ENCODE measurements at regions not wholly inside any gene's neighbourhood (a gene's known extent, or its start where the extent isn't known, plus 50 kb on each side); places are given as distances from the start of the nearest gene placed in this dataset.

DNA sequence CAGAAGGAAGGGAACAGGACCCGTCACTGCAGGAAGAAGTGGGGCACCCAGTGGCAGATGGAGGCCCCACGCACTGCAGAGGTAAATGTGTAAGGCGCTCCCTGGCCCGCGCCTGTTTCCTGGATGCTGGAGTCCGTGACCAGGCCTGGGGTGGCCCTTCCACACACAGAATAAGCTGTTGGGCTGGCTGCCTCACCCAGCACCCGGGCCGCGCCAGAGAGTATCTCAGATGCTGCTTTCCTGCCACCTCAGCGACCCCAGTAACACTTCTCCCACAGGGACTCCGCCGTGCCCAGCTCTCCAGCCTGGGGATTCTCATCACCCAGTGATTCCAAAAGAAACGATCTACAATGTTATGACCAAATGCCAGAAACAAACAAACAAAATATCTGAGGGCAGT is 1993.1 kb downstream of the TP53TG3F start:
- in situ Hi-C loops (cut with HindIII; ENCODE audit: low sequenced_read_pairs): no loop called here

DNA sequence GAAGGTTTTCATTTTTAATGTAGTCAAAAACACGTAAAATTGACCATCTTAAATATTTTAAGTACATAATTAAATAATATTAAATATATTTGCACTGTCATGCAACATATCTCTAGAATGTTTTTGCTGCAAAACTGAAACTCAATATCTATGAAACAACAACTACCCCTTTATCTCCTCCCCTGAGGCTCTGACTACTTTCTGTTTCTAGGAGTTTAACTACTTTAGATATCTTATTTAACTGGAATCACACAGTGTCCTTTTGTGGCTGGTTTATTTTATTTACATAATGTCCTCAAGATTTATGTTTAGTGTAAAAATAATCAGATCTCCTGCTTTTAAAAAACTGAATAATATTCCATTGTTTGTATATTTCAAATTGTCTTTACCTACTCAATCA is 2003.9 kb downstream of the TP53TG3F start:
- in situ Hi-C loops (cut with HindIII; ENCODE audit: low sequenced_read_pairs): no loop called here

DNA sequence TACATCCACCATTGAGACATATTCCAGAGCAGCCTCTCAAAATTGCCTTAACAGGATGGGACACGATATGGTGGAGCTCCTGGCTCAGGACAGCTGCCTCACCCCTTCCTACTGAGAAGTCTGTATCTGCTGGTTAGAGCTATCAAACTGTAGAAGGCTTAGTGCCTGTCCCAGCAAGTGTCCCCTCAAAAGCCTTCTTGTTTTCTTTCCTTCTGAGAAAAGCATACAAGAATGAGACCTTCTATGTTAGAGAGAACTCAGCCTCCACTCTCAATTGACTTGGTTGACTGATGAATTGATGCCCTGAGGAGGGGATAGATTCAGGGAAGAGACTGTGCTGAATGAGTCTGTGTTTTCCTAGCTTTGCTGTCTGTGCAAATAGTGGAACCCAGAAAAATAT is 2020.9 kb downstream of the TP53TG3F start:
- in situ Hi-C loops (cut with HindIII; ENCODE audit: low sequenced_read_pairs): no loop called here

DNA sequence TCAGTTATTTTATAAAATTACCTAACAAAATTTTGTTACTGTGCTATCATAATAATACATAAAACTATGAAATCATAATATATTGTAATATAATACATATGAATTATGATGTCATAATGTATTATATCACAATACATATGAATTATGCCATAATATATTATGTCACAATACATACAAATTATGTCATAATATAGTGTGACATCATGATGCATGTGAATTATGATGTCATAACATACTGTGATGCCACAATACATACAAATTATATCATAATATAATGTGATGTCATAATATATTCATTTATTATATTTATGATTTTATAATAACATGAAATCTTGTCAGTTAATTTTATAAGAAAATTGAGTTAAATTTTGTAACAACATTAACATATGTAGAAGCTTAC is 2021.6 kb downstream of the TP53TG3F start:
- in situ Hi-C loops (cut with HindIII; ENCODE audit: low sequenced_read_pairs): no loop called here

DNA sequence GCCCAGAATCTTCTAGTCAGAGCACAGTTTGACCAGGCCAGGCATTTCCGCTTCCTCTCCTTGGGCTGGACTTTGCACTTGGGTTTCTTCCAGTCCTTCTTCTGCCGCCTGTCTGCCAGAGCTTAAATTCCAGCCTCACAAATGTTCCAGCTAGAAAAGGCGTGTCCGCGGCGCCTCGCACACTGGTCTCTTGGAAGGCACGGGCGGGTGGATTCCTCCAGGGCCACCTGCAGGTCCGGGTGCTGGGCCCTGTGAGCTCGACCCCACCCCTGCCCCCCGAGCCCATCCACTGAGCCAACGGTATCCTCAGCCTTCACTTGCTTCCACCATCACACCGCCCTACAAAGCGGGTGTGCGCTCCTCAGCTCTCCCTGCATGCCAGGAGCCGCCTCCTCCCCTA is 2026.5 kb downstream of the TP53TG3F start:
- in situ Hi-C loops (cut with HindIII; ENCODE audit: low sequenced_read_pairs): no loop called here

DNA sequence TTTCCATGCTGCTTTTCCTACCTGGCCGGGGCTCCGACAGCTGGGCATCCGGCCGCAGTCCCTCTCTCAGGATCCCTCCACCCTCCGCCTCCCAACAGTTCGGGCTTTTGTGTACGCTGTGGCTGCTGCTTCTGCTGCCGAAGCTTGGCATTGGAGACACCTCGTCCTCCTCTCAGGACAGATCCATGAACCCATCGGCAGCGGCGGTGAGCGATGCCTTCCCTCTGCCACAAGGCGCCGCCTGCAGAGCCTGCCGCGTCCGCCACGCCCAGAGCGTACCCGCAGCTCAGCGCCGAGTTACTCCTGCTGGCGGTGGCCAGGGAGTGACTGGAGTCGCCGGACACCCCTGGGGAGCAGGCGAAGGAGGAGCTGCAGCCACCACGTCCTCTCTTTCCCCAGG is 2032.8 kb downstream of the TP53TG3F start:
- in situ Hi-C loops (cut with HindIII; ENCODE audit: low sequenced_read_pairs): no loop called here

DNA sequence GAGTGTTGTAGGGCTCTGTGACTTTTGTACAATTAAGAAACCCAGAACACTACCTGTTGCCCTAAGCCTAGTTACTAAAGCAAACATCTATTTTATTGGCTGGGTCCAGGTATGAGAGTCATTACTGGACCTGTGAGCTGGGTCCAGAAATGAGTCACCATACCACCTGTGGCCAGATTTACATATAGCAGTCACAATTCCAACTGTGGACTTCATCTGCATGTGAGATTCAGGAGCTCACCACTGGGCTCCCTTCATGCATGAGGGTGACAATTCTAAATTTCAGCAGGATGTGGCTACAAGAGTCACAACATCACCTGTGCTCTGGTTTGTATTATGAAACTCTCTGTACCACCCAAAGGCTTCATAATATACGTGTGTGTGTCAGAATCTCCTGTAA is 2038.0 kb downstream of the TP53TG3F start:
- in situ Hi-C loops (cut with HindIII; ENCODE audit: low sequenced_read_pairs): no loop called here

DNA sequence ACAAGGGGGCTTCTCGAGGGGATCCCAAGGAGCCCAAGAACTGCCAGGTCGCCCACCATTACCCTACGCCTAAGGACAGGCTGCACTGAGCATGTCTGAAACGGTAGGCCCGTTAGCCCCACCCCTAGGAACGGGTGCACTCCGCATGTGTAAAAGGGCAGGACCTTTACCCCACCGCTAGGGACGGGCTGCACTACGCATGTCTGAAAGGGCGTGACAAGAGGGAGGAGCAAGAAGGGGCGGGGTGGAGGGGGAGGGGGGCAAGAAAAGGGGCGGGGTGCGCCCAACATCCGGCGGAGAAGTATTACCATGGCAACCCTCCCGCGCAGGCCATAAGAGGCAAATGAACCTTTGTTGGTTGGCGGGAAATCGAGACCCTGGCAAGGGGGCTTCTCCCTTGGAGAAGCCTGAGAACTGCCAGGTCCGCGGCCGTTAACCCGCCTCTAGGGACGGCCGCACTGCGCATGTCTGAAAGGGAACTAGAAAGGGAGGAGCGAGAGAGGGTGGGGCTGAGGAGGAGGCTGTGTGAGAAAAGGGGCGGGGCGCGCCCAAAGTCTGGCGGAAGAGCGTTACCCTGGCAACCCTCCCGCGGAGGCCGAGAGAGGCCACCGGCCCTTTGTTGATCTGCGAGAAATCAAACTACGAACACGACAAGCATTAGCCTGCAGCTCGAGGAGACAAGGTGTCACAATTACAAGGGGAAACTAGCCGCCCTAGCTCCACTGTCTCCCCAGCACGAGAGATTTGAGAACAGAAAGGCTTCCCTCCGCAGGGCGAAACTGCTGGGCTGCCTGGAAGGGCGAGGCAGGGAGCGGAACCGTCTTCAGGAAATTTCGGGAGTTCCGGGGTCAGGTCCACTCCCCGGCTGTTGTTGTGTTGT is 2046.8 kb downstream of the TP53TG3F start:
- in situ Hi-C loops (cut with HindIII; ENCODE audit: low sequenced_read_pairs): loop anchor here (25.0 kb wide), 1 partner anchor 169 kb away; no protein-coding TSS in a partner anchor

DNA sequence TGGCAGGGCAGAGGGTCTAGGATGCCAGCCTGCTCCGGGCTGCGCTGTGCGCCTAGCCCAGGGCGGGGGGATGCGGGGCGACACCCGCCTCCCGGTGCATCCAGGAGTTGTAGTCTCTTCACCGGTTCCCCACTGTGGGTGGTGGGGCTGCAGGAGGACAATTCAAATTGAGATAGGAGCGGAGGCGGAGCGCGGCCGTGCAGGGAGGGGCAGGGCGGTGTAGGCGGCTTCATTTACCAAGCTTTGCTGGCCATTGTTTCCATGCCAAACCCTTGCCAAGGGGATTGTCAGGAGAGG is 2047.4 kb downstream of the TP53TG3F start:
- in situ Hi-C loops (cut with HindIII; ENCODE audit: low sequenced_read_pairs): loop anchor here (25.0 kb wide), 1 partner anchor 170 kb away; no protein-coding TSS in a partner anchor

DNA sequence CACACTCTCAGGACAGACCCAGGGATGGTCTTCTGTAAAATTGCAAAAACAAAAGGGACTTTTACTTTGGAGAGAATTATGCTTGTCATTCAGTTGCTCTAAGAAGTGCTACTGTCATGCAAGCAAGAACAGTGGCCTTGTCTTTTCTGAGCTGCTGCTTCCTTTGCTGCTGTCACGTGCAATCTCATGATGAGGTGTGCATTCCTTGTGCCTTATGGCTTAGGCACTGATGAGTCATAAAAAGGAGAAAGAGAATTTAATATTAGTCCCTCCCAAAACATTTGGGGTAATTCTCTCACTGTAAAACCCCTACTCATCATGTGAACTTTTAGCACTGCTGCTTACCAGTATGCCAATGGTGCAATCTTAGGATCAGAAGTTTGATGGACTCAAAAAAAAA is 2051.3 kb downstream of the TP53TG3F start:
- in situ Hi-C loops (cut with HindIII; ENCODE audit: low sequenced_read_pairs): loop anchor here (25.0 kb wide), 1 partner anchor 173 kb away; no protein-coding TSS in a partner anchor

DNA sequence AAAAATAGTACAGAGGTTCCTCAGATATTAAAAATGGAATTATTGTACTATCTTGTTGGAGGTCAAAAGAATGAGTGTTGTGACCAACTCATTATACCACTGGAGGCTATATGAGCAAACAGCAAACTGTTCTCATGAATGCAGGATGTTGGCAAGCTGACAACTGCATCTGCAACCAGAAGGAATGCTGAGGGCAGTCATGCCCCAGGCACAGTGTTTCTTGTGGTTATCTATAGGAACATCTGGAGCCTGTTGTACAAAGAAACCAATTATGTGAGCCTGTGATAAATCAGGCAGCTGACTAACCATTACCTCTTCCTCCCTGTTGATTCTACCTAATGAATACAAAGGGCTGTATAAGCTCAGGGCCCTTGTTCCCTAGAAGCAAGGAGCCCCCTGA is 2057.1 kb downstream of the TP53TG3F start:
- in situ Hi-C loops (cut with HindIII; ENCODE audit: low sequenced_read_pairs): loop anchor here (25.0 kb wide), 1 partner anchor 179 kb away; no protein-coding TSS in a partner anchor

DNA sequence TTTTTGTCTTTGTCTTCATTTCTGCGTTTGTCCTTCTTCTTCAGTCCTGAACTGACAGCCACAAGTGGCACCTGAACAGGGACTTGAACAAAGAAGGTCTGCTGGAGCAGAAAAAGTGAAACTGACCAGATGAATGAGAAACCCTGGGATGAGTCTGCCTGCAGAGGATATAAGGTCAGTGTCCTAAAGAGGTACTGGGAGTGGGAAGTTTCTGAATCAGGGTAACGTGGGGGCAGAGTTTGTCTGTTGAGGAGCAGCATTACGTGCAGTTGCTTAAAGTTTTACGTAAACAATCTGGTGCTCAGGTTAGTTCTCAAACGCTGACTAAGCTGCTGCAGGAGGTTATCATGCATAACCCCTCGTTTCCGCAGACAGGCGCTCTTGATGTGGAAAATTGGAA is 2057.6 kb downstream of the TP53TG3F start:
- in situ Hi-C loops (cut with HindIII; ENCODE audit: low sequenced_read_pairs): loop anchor here (25.0 kb wide), 1 partner anchor 180 kb away; no protein-coding TSS in a partner anchor

DNA sequence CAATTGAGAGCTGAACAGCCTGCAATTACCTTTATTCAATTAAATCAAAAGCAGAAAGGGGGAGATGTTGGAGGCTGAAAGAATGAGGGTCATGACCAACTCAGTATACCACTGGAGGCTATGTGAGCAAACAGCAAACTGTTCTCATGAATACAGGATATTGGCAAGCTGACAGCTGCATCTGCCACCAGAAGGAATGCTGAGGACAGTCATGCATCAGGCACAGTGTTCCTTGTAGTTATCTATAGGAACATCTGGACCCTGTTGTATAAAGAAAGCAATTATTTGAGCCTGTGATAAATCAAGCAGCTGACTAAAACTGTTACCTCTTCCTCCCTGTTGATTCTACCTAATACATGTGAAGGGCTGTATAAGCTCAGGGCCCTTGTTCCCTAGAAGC is 2064.6 kb downstream of the TP53TG3F start:
- in situ Hi-C loops (cut with HindIII; ENCODE audit: low sequenced_read_pairs): loop anchor here (25.0 kb wide), 1 partner anchor 187 kb away; no protein-coding TSS in a partner anchor

DNA sequence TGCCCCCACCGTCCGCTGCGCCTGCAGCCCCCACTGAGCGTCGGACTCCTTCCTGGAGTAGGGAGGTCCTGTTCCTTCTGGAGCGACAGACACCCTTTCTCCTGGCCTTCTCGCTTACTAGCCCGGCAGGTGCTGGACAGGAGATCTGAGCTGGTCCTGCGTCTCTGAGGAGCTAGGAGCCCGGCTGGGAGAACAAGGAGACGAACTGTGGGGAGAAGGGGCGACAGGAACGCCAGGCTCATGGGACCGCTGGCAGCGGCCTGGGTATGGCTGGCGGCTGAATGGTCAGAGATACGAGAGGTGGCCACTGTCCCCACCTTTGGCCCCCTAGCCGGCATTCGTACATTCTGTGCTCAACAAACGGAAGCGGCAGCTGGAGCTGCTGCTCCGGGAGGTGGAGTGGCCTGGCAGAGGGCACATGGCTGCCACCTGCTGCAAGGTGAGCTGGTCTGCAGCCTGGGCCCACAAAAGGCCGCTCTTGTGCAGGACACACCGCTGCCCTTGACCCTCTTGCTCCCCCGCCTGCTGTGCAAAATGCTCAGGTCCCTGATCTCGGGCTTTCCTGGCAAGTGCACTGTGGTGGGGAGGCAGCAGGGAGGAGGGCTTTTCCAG is 2066.7 kb downstream of the TP53TG3F start:
- in situ Hi-C loops (cut with HindIII; ENCODE audit: low sequenced_read_pairs): no loop called here

DNA sequence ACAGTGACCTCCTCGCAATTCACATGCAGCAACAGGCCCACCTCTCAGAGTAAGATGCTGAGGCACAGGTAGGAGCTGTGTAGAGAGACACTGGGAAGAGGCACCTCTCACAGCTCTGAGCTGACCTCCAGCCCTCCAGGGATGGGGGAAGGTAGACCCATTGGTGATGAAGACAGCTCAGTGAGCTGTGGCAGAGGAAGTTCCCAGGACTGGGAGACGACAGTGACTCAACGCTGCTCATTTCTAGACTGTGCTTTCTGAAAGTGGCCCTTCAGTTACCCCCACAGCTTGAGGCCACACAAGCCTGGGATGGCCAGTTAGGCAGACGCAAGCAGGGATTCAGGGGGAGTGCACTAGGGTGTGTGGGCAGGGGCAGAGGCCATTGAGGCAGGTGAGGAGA is 2073.2 kb downstream of the TP53TG3F start:
- in situ Hi-C loops (cut with HindIII; ENCODE audit: low sequenced_read_pairs): no loop called here

DNA sequence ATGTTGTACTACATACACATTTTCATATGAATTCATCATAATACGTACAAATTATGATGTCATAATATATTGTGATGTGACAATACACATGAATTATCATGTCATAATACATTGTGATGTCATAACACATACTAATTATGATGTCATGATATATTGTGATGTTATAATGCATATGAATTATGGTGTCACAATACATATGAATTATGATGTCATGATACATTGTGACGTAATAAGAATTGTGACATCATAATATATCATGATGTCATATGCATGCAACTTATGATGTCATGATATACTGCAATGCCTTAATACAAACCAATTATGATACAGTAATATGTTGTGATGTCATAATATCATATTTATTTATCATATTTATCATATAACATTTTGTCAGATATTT is 2074.3 kb downstream of the TP53TG3F start:
- in situ Hi-C loops (cut with HindIII; ENCODE audit: low sequenced_read_pairs): no loop called here

DNA sequence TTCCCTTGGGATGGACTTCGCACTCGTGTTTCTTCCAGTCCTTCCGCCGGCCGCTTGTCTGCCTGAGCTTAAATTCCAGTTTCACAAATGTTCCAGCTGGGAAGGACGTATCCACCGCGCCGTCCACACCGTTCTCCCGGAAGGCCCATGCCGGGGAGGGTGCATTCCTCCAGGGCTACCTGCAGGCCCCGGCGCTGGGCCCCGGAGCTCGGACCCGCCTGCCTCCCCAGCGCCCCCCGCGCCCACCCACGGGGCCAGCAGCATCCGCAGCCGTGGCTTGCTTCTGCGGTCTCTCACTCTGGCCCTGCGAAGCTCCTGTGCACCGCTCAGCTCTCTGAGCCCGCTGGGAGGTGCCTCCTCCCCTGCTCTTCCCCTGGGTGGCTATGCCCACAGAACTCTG is 2084.1 kb downstream of the TP53TG3F start:
- in situ Hi-C loops (cut with HindIII; ENCODE audit: low sequenced_read_pairs): no loop called here

DNA sequence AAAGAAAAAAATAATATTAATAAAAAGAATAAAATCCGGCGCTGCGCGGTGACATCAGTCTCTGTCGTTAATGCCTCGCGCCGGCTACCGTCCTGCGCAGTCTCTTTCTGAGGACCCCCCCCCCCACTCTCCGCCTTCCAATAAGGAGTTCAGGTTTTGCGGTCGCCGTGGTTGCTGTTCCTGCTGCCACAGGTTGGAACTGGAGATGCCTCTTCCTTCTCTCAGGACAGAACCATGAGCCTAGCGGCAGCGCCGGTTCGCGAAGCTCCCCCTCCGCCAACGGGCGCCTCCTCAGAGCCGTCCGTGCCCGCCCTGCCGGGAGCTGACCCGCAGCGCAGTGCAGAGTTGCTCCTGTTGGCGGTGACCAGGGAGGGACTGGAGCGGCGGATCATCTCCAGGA is 2093.4 kb downstream of the TP53TG3F start:
- in situ Hi-C loops (cut with HindIII; ENCODE audit: low sequenced_read_pairs): no loop called here

DNA sequence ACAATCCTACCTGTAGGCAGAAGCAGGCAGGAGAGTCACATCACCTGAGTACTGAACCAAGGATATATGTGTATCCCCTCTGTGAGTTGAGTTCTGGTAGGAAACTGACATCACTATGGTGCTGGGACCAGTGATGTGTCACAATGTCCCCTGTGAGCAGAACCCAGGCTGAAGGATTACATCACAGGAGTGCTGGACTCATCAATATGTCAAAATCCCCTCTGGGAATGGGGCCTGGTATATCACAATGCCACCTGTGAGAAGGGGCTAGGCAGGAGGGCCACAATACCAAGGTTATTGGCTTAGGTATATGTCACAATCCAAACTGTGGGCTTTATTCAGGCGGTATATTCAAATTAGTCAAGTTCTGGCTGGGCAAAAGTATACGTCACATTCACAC is 2098.3 kb downstream of the TP53TG3F start:
- in situ Hi-C loops (cut with HindIII; ENCODE audit: low sequenced_read_pairs): no loop called here

DNA sequence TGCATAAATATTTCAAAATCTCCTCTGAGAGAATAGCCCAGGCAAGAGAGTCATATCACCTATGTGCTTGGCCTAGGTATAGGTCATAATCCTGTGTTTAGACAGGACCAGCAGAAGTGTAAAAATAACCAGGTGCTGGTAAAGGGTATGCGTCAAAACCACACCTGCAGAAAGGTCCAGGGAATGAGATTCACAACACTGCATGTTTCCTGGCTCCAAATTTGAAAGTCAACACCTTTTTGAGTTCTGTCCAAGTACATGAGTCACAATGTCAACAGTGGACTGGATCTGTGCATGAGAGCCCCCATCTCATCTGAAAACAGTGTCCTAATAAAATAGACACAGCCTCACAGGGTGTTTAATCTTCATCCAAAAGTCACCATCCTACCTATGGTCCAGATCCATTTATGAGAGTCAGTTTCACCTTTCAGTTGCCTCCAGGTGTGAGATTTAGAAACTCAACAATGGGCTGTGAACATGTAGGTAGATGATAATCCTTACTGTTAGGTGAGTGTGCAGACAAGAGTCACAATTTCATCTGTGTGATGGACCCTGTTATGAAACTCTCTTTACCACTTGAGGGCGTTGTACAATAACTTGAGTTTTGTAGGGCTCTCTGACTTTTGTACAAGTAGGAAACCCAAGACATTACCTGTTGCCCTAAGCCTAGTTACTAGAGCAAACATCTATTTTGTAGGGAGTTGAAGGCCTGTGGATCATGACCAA is 2100.7 kb downstream of the TP53TG3F start:
- in situ Hi-C loops (cut with HindIII; ENCODE audit: low sequenced_read_pairs): no loop called here

DNA sequence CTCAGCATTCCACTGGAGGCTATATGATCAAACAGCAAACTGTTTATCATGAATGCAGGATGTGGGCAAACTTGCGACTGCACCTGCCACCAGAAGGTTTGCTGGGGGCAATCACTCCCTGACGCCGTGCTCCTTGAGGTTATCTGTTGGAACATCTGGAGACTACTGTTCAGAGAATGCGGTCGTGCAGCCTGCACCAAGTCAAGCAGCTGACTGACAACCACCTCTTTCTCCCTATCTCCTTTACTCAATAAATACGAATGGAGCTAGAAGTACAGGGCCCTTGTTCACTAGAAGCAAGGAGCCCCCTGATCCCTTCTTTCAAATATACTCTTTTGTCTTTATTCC is 2101.2 kb downstream of the TP53TG3F start:
- in situ Hi-C loops (cut with HindIII; ENCODE audit: low sequenced_read_pairs): no loop called here

DNA sequence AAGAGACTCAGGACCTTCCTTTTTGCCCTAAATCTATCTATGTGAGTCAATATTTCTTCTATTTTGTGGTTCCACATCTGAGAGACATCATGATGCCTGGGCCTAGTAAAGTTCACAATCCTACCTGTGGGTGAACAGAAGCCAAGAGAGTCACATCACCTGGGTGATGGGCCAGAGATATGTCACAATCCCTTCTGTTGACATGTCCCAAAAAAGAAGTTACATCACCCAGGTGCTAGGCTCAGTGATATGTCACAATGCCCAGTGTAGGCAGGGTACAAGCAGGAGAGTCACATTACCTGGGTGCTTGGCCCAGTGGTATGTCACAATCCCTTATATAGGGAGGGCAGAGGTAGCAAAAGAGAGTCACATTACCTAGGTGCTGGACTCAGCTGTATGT is 2101.9 kb downstream of the TP53TG3F start:
- in situ Hi-C loops (cut with HindIII; ENCODE audit: low sequenced_read_pairs): no loop called here

Measured in DLD1 (cell line).